ENCODE measurements at regions not wholly inside any gene's neighbourhood (a gene's known extent, or its start where the extent isn't known, plus 50 kb on each side); places are given as distances from the start of the nearest gene placed in this dataset.

DNA sequence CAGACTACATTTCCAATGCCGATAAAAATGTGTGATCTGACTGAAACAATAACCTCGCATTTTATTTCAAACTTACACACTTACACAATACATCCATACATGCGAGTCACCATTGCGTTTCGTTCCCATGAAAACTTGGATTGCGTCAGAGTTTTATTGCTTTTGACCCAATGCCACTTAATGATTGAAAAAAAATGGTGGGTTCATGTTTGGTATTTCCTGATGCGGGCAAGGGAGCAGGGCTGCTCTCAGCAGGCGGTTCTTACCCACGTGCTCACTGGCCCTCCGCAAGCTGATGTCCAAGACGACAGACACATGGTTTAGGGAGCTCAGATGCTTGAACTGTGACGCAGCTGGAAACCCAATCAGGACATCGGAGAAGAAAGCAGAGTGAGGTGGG is 281.0 kb upstream of the SULF2 start:
- no peaks in the 10 kb centered on the region for H3K9me3 ChIP-seq (ENCODE audit: insufficient read depth, low read depth, low read length)
- H3K4me1 ChIP-seq (ENCODE audit: insufficient read depth, low read length, poor library complexity, severe bottlenecking) = no peaks in the 10 kb centered on the region
- TF ChIP-seq CTCF (conservative IDR thresholded peaks at IDR 0.05; ENCODE audit: low read length) = no peak
- no peak for TF ChIP-seq EZH2phosphoT487 (IDR thresholded peaks at IDR 0.05; ENCODE audit: borderline replicate concordance)
- H3K9ac ChIP-seq (ENCODE audit: low read depth, low read length, poor library complexity, severe bottlenecking) = no peak overlapping the region
- no peaks in the 10 kb centered on the region for H3K27me3 ChIP-seq (ENCODE audit: insufficient read depth, low read length, poor library complexity, severe bottlenecking)
- H3K36me3 ChIP-seq (ENCODE audit: insufficient read depth, low read length) = no peaks in the 10 kb centered on the region
- no peak overlapping the region for H3K4me2 ChIP-seq (ENCODE audit: low read depth, low read length, poor library complexity, severe bottlenecking)
- H3K9me2 ChIP-seq (replicated peaks; ENCODE audit: low read depth, low read length) = no peaks in the 10 kb centered on the region
- H3F3A ChIP-seq (ENCODE audit: low read depth) = no peaks in the 10 kb centered on the region
- H4K20me1 ChIP-seq (ENCODE audit: insufficient read depth, low read length, poor library complexity, severe bottlenecking) = no peaks in the 10 kb centered on the region
- no peak overlapping the region for H3K4me3 ChIP-seq (ENCODE audit: low read length, poor library complexity, severe bottlenecking)
- no peak overlapping the region for H2AFZ ChIP-seq (ENCODE audit: low read length)
- H3K79me2 ChIP-seq (ENCODE audit: insufficient read depth, low read length) = no peaks in the 10 kb centered on the region

DNA sequence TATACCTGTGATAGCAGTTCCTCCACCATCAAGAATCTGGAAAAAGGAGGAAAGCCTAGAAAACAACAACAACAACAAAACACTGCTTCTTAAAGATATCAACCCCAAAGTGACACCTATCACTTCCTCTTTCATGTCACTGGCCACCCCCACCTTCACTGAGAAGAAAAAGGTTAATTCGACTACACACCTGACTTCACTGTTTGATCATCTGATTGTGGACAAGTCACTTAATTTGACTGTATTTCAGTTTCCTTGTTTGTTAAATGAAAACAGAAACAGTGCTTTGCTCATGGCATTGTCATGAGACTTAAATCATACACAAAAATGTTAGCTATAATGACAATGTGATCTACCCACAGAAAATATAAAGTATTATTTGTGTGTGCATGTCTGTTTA is 280.6 kb upstream of the SULF2 start:
- no peaks in the 10 kb centered on the region for H3F3A ChIP-seq (ENCODE audit: low read depth)
- no peaks in the 10 kb centered on the region for H3K9me2 ChIP-seq (replicated peaks; ENCODE audit: low read depth, low read length)
- no peak overlapping the region for H3K9ac ChIP-seq (ENCODE audit: low read depth, low read length, poor library complexity, severe bottlenecking)
- no peak overlapping the region for H2AFZ ChIP-seq (ENCODE audit: low read length)
- no peaks in the 10 kb centered on the region for H3K36me3 ChIP-seq (ENCODE audit: insufficient read depth, low read length)
- H4K20me1 ChIP-seq (ENCODE audit: insufficient read depth, low read length, poor library complexity, severe bottlenecking) = no peaks in the 10 kb centered on the region
- no peaks in the 10 kb centered on the region for H3K9me3 ChIP-seq (ENCODE audit: insufficient read depth, low read depth, low read length)
- no peaks in the 10 kb centered on the region for H3K79me2 ChIP-seq (ENCODE audit: insufficient read depth, low read length)
- H3K27me3 ChIP-seq (ENCODE audit: insufficient read depth, low read length, poor library complexity, severe bottlenecking) = no peaks in the 10 kb centered on the region
- TF ChIP-seq CTCF (conservative IDR thresholded peaks at IDR 0.05; ENCODE audit: low read length) = no peak
- TF ChIP-seq EZH2phosphoT487 (IDR thresholded peaks at IDR 0.05; ENCODE audit: borderline replicate concordance) = no peak
- no peaks in the 10 kb centered on the region for H3K4me1 ChIP-seq (ENCODE audit: insufficient read depth, low read length, poor library complexity, severe bottlenecking)
- H3K4me2 ChIP-seq (ENCODE audit: low read depth, low read length, poor library complexity, severe bottlenecking) = no peak overlapping the region
- no peak overlapping the region for H3K4me3 ChIP-seq (ENCODE audit: low read length, poor library complexity, severe bottlenecking)

- H3K9ac ChIP-seq (ENCODE audit: low read depth, low read length, poor library complexity, severe bottlenecking) = no peak overlapping the region
- TF ChIP-seq EZH2phosphoT487 (IDR thresholded peaks at IDR 0.05; ENCODE audit: borderline replicate concordance) = no peak
- no peak for TF ChIP-seq CTCF (conservative IDR thresholded peaks at IDR 0.05; ENCODE audit: low read length)
- H3K36me3 ChIP-seq (ENCODE audit: insufficient read depth, low read length) = no peaks in the 10 kb centered on the region
- no peak overlapping the region for H3K4me3 ChIP-seq (ENCODE audit: low read length, poor library complexity, severe bottlenecking)
- H4K20me1 ChIP-seq (ENCODE audit: insufficient read depth, low read length, poor library complexity, severe bottlenecking) = no peaks in the 10 kb centered on the region
- no peak overlapping the region for H2AFZ ChIP-seq (ENCODE audit: low read length)
- no peaks in the 10 kb centered on the region for H3K27me3 ChIP-seq (ENCODE audit: insufficient read depth, low read length, poor library complexity, severe bottlenecking)
- H3K4me1 ChIP-seq (ENCODE audit: insufficient read depth, low read length, poor library complexity, severe bottlenecking) = no peaks in the 10 kb centered on the region
- no peaks in the 10 kb centered on the region for H3K9me3 ChIP-seq (ENCODE audit: insufficient read depth, low read depth, low read length)
- no peak overlapping the region for H3K4me2 ChIP-seq (ENCODE audit: low read depth, low read length, poor library complexity, severe bottlenecking)
- H3K79me2 ChIP-seq (ENCODE audit: insufficient read depth, low read length) = no peaks in the 10 kb centered on the region
- H3K9me2 ChIP-seq (replicated peaks; ENCODE audit: low read depth, low read length) = no peaks in the 10 kb centered on the region
- H3F3A ChIP-seq (ENCODE audit: low read depth) = no peaks in the 10 kb centered on the region
Measured at GRCh38 chr20:48064929-48065328, 279.6 kb upstream of the SULF2 start.
